ENCODE measurements at regions not wholly inside any gene's neighbourhood (a gene's known extent, or its start where the extent isn't known, plus 50 kb on each side); places are given as distances from the start of the nearest gene placed in this dataset.
"Not testable (repeated sequence)": the region's sequence is repeated elsewhere in the genome, so short reads cannot be mapped to it uniquely, and the experiment has no call there.

GRCh38 chr6:91241946-91242613 is 655.2 kb upstream of the MAP3K7 start:
- no peak for DNase-seq

- no peak for DNase-seq
These were observed 654.2 kb upstream of the MAP3K7 start for GRCh38 chr6:91240878-91241603.

- no peak for DNase-seq
These were observed 634.3 kb upstream of the MAP3K7 start for GRCh38 chr6:91221072-91221720.

GRCh38 chr6:91213229-91213901 is 626.5 kb upstream of the MAP3K7 start:
- DNase-seq, result no peak

- peak; percentile 48 for DNase-seq
These were observed 611.9 kb upstream of the MAP3K7 start for GRCh38 chr6:91198588-91199255.

GRCh38 chr6:91196729-91197128 is 609.9 kb upstream of the MAP3K7 start:
- DNase-seq, result no peak

GRCh38 chr6:91193446-91193845 is 606.6 kb upstream of the MAP3K7 start:
- no peak for DNase-seq

GRCh38 chr6:91190041-91190440 is 603.2 kb upstream of the MAP3K7 start:
- not testable (repeated sequence) for DNase-seq

- peak; percentile 52 for DNase-seq
These were observed 598.2 kb upstream of the MAP3K7 start for GRCh38 chr6:91185072-91185471.

GRCh38 chr6:91181416-91181815 is 594.5 kb upstream of the MAP3K7 start:
- DNase-seq, result no peak

- no peak for DNase-seq
These were observed 586.8 kb upstream of the MAP3K7 start for GRCh38 chr6:91173651-91174050.

GRCh38 chr6:91173186-91173585 is 586.3 kb upstream of the MAP3K7 start:
- no peak for DNase-seq

GRCh38 chr6:91171754-91172462 is 585.0 kb upstream of the MAP3K7 start:
- DNase-seq, result no peak

GRCh38 chr6:91167846-91168245 is 581.0 kb upstream of the MAP3K7 start:
- DNase-seq, result peak; percentile 4

- DNase-seq, result peak; percentile 57
These were observed 579.6 kb upstream of the MAP3K7 start for GRCh38 chr6:91166271-91167046.

GRCh38 chr6:91164105-91164504 is 577.2 kb upstream of the MAP3K7 start:
- DNase-seq, result no peak

GRCh38 chr6:91161246-91161645 is 574.4 kb upstream of the MAP3K7 start:
- no peak for DNase-seq

- DNase-seq, result no peak
These were observed 568.4 kb upstream of the MAP3K7 start for GRCh38 chr6:91155129-91155785.

GRCh38 chr6:91152824-91153223 is 566.0 kb upstream of the MAP3K7 start:
- DNase-seq, result no peak

- DNase-seq, result peak; percentile 70
These were observed 563.3 kb upstream of the MAP3K7 start for GRCh38 chr6:91149956-91150705.

Measured in fibroblast of skin of right biceps (primary cell).